Neural cell (in vitro differentiated cells): ENCODE measurements at regions not wholly inside any gene's neighbourhood (a gene's known extent, or its start where the extent isn't known, plus 50 kb on each side); places are given as distances from the start of the nearest gene placed in this dataset.

ENCODE experiments used
- H2AFZ ChIP-seq: fragments of 200-600, 300-800 bp; sonication (generic), shearing (Covaris generic); 2 replicates; pipeline ENCODE4 v1.6.0; 2014; ENCODE audit warnings: low read depth, mild to moderate bottlenecking, antibody characterized with exemption, low read length, moderate library complexity
- H3F3A ChIP-seq: fragments of 200-600 bp; shearing (Covaris generic); 2 replicates; pipeline ENCODE4 v1.6.1; 2016; ENCODE audit warnings: mild to moderate bottlenecking, moderate library complexity, mixed read lengths, antibody characterized with exemption, low read length; ENCODE audit not compliant: insufficient read depth, poor library complexity, severe bottlenecking
- H3K27ac ChIP-seq: fragments of 200-600, 300-800 bp; sonication (generic), shearing (Covaris generic); 2 replicates; pipeline ENCODE4 v1.5.1; 2014; ENCODE audit warnings: mild to moderate bottlenecking, low read length, moderate library complexity
- H3K27me3 ChIP-seq: fragments of 300-800, 200-600 bp; sonication (generic), shearing (Covaris generic); 2 replicates; pipeline ENCODE4 v1.6.0; 2014; ENCODE audit warnings: mild to moderate bottlenecking, low read depth, low read length, moderate library complexity; ENCODE audit not compliant: insufficient read depth
- H3K36me3 ChIP-seq: fragments of 300-800, 200-600 bp; sonication (generic), shearing (Covaris generic); 2 replicates; pipeline ENCODE4 v1.5.1; 2014; ENCODE audit warnings: mild to moderate bottlenecking, antibody characterized with exemption, low read length, moderate library complexity; ENCODE audit not compliant: insufficient read depth
- H3K4me2 ChIP-seq: fragments of 300-800, 200-600 bp; sonication (generic), shearing (Covaris generic); 2 replicates; pipeline ENCODE4 v1.6.0; 2014; ENCODE audit warnings: mild to moderate bottlenecking, low read length
- H3K4me3 ChIP-seq: fragments of 300-800, 200-600 bp; sonication (generic), shearing (Covaris generic); 2 replicates; pipeline ENCODE4 v1.5.1; 2014; ENCODE audit warnings: mild to moderate bottlenecking, low read length, moderate library complexity
- H3K79me2 ChIP-seq: fragments of 200-600 bp; shearing (Covaris generic); replicated peaks from 2 replicates; pipeline ENCODE4 v1.6.0; 2014; ENCODE audit warnings: mild to moderate bottlenecking, low read length, moderate library complexity; ENCODE audit not compliant: insufficient read depth
- H3K9ac ChIP-seq: fragments of 300-800, 200-600 bp; sonication (generic), shearing (Covaris generic); 2 replicates; pipeline ENCODE4 v1.6.1; 2016; ENCODE audit warnings: mild to moderate bottlenecking, low read length, mixed read lengths
- H3K9me2 ChIP-seq: fragments of 200-600 bp; shearing (Covaris generic); 2 replicates; pipeline ENCODE4 v1.6.1; 2016; ENCODE audit warnings: mild to moderate bottlenecking, low read length, mixed read lengths; ENCODE audit not compliant: insufficient read depth
- H3K9me3 ChIP-seq: fragments of 200-600, 300-800 bp; sonication (generic), shearing (Covaris generic); 2 replicates; pipeline ENCODE4 v1.6.1; 2016; ENCODE audit warnings: mild to moderate bottlenecking, mixed run types, low read length, moderate library complexity, mixed read lengths
- H4K20me1 ChIP-seq: fragments of 200-600 bp; shearing (Covaris generic); 2 replicates; pipeline ENCODE4 v1.6.1; 2016; ENCODE audit warnings: mild to moderate bottlenecking, mixed run types; ENCODE audit not compliant: insufficient read depth
- EP300 ChIP-seq: fragments of 450-650 bp; conservative IDR thresholded peaks from 2 replicates; pipeline ENCODE4 v1.6.1; 2014; ENCODE audit warnings: antibody characterized with exemption, mild to moderate bottlenecking, moderate library complexity; ENCODE audit not compliant: poor library complexity, severe bottlenecking
- EZH2 ChIP-seq: fragments of 200-600, 300-800 bp; shearing (Covaris generic), sonication (generic); IDR thresholded peaks from 2 replicates; pipeline ENCODE4 v1.6.1; 2014; ENCODE audit warnings: antibody characterized with exemption, low read length, borderline replicate concordance, mild to moderate bottlenecking; ENCODE audit not compliant: insufficient read depth, poor library complexity, severe bottlenecking
- MXI1 ChIP-seq: fragments of 450-650 bp; conservative IDR thresholded peaks from 2 replicates; pipeline ENCODE4 v1.6.1; 2014; ENCODE audit warnings: antibody characterized with exemption, mild to moderate bottlenecking; ENCODE audit not compliant: poor library complexity, severe bottlenecking
- POLR2AphosphoS5 ChIP-seq: IDR thresholded peaks from 2 replicates; pipeline ENCODE4 v1.6.1; 2012
- RAD21 ChIP-seq: fragments of 450-650 bp; conservative IDR thresholded peaks from 2 replicates; pipeline ENCODE4 v1.6.1; 2014; ENCODE audit warnings: antibody characterized with exemption, mild to moderate bottlenecking, moderate library complexity
- SMC3 ChIP-seq: fragments of 450-650 bp; conservative IDR thresholded peaks from 2 replicates; pipeline ENCODE4 v1.6.1; 2014; ENCODE audit warnings: antibody characterized with exemption, mild to moderate bottlenecking, moderate library complexity; ENCODE audit not compliant: poor library complexity
- TAF1 ChIP-seq: IDR thresholded peaks from 2 replicates; pipeline ENCODE4 v1.6.1; 2012; ENCODE audit warnings: low read depth
- TF ChIP-seq, protein P1 (sequence below): IDR thresholded peaks from 2 replicates; pipeline ENCODE4 v1.6.1; 2012; ENCODE audit warnings: borderline replicate concordance
- TF ChIP-seq, protein P2 (sequence below): fragments of 450-650 bp; IDR thresholded peaks from 2 replicates; pipeline ENCODE4 v1.5.1; 2014; ENCODE audit warnings: antibody characterized with exemption, mild to moderate bottlenecking, moderate library complexity; ENCODE audit not compliant: poor library complexity, severe bottlenecking

DNA sequence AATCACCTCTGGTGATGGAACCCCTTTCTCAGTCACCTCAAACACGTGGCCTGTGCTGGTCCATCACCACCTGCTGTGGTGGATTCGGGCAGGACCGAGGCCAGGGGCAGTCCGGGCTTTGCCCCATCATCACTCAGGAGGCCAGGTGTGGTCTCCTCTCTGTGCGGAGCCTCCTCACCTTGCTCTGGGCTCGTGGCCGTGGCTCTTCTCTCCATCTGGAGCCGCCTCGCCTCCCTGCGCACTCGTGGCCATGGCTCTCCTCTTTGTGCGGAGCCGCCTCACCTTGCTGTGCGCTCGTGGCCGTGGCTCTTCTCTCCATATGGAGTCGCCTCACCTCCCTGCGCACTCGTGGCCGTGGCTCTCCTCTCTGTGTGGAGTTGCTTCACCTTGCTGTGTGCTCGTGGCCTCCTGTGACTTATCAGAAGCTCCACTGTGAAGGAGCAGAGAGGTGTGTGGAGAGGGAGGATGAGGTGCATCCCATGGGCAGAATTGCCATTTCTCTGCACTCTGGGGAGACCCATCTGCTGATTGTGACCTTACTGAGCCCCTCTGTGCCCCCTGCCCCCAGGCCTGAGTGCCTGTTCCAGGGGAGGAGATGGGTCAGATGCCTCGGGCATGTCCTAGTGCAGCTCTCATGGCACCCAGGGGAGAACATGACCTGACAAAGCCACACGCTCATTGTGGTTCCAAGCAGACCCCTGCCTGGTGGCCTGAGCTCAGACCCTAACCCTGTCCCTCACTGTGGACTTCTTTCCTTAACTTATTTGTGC, 276.6 kb upstream of the IRX2 start:
- Histone ChIP-seq H3K4me2 (no peak overlapping the region), H3K9ac (no peak overlapping the region), H3K9me3 (no peaks in the 10 kb centered on the region), H3K27ac (no peak overlapping the region), H4K20me1 (no peaks in the 10 kb centered on the region), H3K79me2 (no peaks in the 10 kb centered on the region), H3K9me2 (no peaks in the 10 kb centered on the region), H3K27me3 (no peaks in the 10 kb centered on the region), H3F3A (no peaks in the 10 kb centered on the region), H3K36me3 (no peaks in the 10 kb centered on the region), H2AFZ (no peak overlapping the region), H3K4me3 (no peak overlapping the region)
- TF ChIP-seq EP300 (no peak), TAF1 (no peak), SMC3 (no peak), MXI1 (no peak), RAD21 (no peak), POLR2AphosphoS5 (no peak), EZH2 (no peak)
- TF ChIP-seq, protein P1, sequence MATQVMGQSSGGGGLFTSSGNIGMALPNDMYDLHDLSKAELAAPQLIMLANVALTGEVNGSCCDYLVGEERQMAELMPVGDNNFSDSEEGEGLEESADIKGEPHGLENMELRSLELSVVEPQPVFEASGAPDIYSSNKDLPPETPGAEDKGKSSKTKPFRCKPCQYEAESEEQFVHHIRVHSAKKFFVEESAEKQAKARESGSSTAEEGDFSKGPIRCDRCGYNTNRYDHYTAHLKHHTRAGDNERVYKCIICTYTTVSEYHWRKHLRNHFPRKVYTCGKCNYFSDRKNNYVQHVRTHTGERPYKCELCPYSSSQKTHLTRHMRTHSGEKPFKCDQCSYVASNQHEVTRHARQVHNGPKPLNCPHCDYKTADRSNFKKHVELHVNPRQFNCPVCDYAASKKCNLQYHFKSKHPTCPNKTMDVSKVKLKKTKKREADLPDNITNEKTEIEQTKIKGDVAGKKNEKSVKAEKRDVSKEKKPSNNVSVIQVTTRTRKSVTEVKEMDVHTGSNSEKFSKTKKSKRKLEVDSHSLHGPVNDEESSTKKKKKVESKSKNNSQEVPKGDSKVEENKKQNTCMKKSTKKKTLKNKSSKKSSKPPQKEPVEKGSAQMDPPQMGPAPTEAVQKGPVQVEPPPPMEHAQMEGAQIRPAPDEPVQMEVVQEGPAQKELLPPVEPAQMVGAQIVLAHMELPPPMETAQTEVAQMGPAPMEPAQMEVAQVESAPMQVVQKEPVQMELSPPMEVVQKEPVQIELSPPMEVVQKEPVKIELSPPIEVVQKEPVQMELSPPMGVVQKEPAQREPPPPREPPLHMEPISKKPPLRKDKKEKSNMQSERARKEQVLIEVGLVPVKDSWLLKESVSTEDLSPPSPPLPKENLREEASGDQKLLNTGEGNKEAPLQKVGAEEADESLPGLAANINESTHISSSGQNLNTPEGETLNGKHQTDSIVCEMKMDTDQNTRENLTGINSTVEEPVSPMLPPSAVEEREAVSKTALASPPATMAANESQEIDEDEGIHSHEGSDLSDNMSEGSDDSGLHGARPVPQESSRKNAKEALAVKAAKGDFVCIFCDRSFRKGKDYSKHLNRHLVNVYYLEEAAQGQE, result no peak
- TF ChIP-seq, protein P2, sequence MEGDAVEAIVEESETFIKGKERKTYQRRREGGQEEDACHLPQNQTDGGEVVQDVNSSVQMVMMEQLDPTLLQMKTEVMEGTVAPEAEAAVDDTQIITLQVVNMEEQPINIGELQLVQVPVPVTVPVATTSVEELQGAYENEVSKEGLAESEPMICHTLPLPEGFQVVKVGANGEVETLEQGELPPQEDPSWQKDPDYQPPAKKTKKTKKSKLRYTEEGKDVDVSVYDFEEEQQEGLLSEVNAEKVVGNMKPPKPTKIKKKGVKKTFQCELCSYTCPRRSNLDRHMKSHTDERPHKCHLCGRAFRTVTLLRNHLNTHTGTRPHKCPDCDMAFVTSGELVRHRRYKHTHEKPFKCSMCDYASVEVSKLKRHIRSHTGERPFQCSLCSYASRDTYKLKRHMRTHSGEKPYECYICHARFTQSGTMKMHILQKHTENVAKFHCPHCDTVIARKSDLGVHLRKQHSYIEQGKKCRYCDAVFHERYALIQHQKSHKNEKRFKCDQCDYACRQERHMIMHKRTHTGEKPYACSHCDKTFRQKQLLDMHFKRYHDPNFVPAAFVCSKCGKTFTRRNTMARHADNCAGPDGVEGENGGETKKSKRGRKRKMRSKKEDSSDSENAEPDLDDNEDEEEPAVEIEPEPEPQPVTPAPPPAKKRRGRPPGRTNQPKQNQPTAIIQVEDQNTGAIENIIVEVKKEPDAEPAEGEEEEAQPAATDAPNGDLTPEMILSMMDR, result no peak

DNA sequence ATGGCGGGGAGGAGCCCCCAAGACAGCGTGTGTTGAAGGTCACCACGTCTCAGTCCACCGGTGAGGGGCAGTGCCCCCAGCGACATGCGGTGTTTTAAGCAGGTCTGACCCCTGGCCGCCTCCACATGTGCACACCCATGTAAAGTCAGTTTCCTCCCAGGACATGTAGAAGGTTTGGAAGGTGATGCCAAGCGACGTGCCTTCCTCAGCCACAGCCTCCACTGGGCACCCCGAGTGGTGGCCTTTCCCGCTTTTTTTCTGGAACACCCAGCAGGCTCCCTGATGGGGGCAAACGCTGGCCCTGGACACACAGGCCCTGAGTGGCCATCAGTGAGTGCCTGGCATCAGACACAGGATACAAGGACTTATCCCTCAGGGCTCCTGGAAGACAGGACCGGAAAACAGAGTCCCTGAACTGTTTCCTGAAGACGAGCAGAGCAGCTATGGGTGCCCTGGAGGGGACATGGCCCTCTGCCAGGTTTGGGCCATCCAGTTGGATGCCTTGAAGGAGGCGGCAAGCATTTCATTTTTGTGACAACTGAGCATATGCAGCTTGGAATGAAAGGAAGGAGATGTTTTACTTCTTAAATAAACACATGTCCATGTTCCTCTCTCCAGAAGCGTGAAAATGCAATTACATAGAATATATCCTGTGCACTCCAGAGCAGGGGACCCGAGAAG, 275.8 kb upstream of the IRX2 start:
- no peaks in the 10 kb centered on the region for H3K9me3 ChIP-seq
- TF ChIP-seq SMC3, result no peak
- H2AFZ ChIP-seq, result no peak overlapping the region
- H3F3A ChIP-seq, result no peaks in the 10 kb centered on the region
- no peaks in the 10 kb centered on the region for H3K79me2 ChIP-seq
- H3K27me3 ChIP-seq, result no peaks in the 10 kb centered on the region
- H3K4me3 ChIP-seq, result no peak overlapping the region
- no peaks in the 10 kb centered on the region for H3K9me2 ChIP-seq
- no peak overlapping the region for H3K9ac ChIP-seq
- no peaks in the 10 kb centered on the region for H3K36me3 ChIP-seq
- H3K27ac ChIP-seq, result no peak overlapping the region
- H3K4me2 ChIP-seq, result no peak overlapping the region
- H4K20me1 ChIP-seq, result no peaks in the 10 kb centered on the region
